Neural progenitor cell (in vitro differentiated cells): ENCODE measurements at regions not wholly inside any gene's neighbourhood (a gene's known extent, or its start where the extent isn't known, plus 50 kb on each side); places are given as distances from the start of the nearest gene placed in this dataset.

Experiments used
- CTCF ChIP-seq: fragments of 200-600 bp; sonication (generic); IDR thresholded peaks from 2 replicates; pipeline ENCODE4 v1.5.1; 2017; ENCODE audit warnings: antibody characterized with exemption, mild to moderate bottlenecking
- EZH2 ChIP-seq: fragments of 200-600 bp; sonication (generic); IDR thresholded peaks from 2 replicates; pipeline ENCODE4 v1.6.1; 2017; ENCODE audit warnings: antibody characterized with exemption, mild to moderate bottlenecking, moderate library complexity

- no peak for TF ChIP-seq CTCF
- TF ChIP-seq EZH2, result no peak
Measured at GRCh38 chr9:17967731-17968130, 388.9 kb downstream of the SH3GL2 start.
